Skeletal muscle tissue (tissue), 3 donors: ENCODE measurements at regions not wholly inside any gene's neighbourhood (a gene's known extent, or its start where the extent isn't known, plus 50 kb on each side); places are given as distances from the start of the nearest gene placed in this dataset.

ENCODE experiments used
- H3K27ac ChIP-seq: one replicate; pipeline ENCODE4 v1.7.0; 2013; ENCODE audit warnings: mild to moderate bottlenecking, low read depth, low read length, inconsistent platforms
- H3K27me3 ChIP-seq, 3 donors: one replicate each; pipeline ENCODE4 v1.7.0; 2013; ENCODE audit warnings: low read length in 3 of 3; ENCODE audit not compliant: control insufficient read depth in 3 of 3, insufficient read depth in 3 of 3
- H3K36me3 ChIP-seq, 3 donors: one replicate each; pipeline ENCODE4 v1.7.0; 2013; ENCODE audit warnings: low read length in 3 of 3; ENCODE audit not compliant: control insufficient read depth in 3 of 3, insufficient read depth in 3 of 3
- H3K4me1 ChIP-seq, 3 donors: one replicate each; pipeline ENCODE4 v1.7.0; 2013; ENCODE audit warnings: low read length in 3 of 3, mild to moderate bottlenecking in 3 of 3; ENCODE audit not compliant: control insufficient read depth in 3 of 3, insufficient read depth in 3 of 3
- H3K4me3 ChIP-seq, 3 donors: one replicate each; pipeline ENCODE4 v1.7.0; 2013; ENCODE audit warnings: low read length in 3 of 3
- H3K9ac ChIP-seq, 3 donors: one replicate each; pipeline ENCODE4 v1.7.0; 2013; ENCODE audit warnings: low read length in 3 of 3, mild to moderate bottlenecking in 3 of 3, moderate library complexity in 2 of 3, low read depth in 1 of 3
- H3K9me3 ChIP-seq, 3 donors: one replicate each; pipeline ENCODE4 v1.7.0; 2013; ENCODE audit warnings: low read length in 3 of 3; ENCODE audit not compliant: control insufficient read depth in 3 of 3
- donor health status: Osteomylitis.

DNA sequence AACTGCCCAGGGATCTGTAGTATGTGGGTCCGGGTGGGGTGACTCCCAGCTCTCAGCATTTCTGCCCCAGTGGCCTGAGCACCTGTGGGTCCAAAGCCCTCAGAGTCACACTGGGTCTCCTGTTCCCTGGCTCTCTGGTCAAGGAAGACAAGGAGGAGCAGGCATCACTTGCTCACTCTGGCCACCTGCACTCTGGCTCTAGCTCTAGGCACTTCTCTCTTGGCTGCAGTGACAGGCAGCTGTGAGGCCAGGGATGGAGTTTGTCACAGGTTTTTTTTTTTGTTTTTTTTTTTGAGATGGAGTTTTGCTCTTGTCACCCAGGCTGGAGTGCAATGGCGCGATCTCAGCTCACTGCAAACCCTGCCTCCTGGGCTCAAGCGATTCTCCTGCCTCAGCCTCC is 84.6 kb downstream of the HS1BP3 start:
- no peaks in the 10 kb centered on the region for H3K27me3 ChIP-seq
- no peak overlapping the region for H3K9ac ChIP-seq
- H3K27ac ChIP-seq: no peak overlapping the region
- H3K9me3 ChIP-seq: no peaks in the 10 kb centered on the region
- no peak overlapping the region for H3K4me3 ChIP-seq
- peaks cover 10 to 48% (median 11%) of the 10 kb centered on the region in 3 donors for H3K4me1 ChIP-seq
- H3K36me3 ChIP-seq: no peaks in the 10 kb centered on the region

- Histone ChIP-seq H3K4me1 (peaks cover 14 to 54% (median 16%) of the 10 kb centered on the region in 3 donors), H3K36me3 (no peaks in the 10 kb centered on the region), H3K27ac (no peak overlapping the region), H3K4me3 (no peak overlapping the region), H3K9me3 (no peaks in the 10 kb centered on the region), H3K9ac (no peak overlapping the region), H3K27me3 (no peaks in the 10 kb centered on the region)
Measured at GRCh38 chr2:20567159-20567925, 83.6 kb downstream of the HS1BP3 start.
